Breast epithelium (tissue), 4 donors: ENCODE measurements at regions not wholly inside any gene's neighbourhood (a gene's known extent, or its start where the extent isn't known, plus 50 kb on each side); places are given as distances from the start of the nearest gene placed in this dataset.

Experiments used
- DNase-seq, 2 donors: peaks; one replicate each; pipeline ENCODE4 v3.0.0-alpha.2; 2019; ENCODE audit warnings: low spot score in 2 of 2
- H3K27ac ChIP-seq, 2 donors: fragments of 200-600 bp; sonication (generic) in 1 of 2; one replicate each; pipeline ENCODE4 v1.5.1; 2016 to 2019; ENCODE audit warnings: mild to moderate bottlenecking in 1 of 2
- H3K27me3 ChIP-seq, 2 donors: fragments of 200-600 bp; sonication (generic) in 1 of 2; one replicate each; pipeline versions ENCODE4 v1.5.1 to v1.6.0; 2017 to 2019; ENCODE audit warnings: control low read depth in 1 of 2, mild to moderate bottlenecking in 1 of 2
- H3K36me3 ChIP-seq: fragments of 200-600 bp; one replicate; pipeline ENCODE4 v1.5.1; 2019
- H3K4me1 ChIP-seq, 2 donors: fragments of 200-600 bp; sonication (generic); one replicate each; pipeline ENCODE4 v1.5.1; 2016 to 2019; ENCODE audit warnings: control low read depth in 1 of 2
- H3K4me3 ChIP-seq, 3 donors: fragments of 200-600 bp; sonication (generic); 1 replicate in 2 of 3; 2 replicates in 1 of 3; pipeline ENCODE4 v1.5.1; 2016 to 2019; ENCODE audit warnings: mild to moderate bottlenecking in 3 of 3, moderate library complexity in 2 of 3
- H3K9me3 ChIP-seq, 2 donors: fragments of 200-600 bp; sonication (generic) in 1 of 2; one replicate each; pipeline ENCODE4 v1.5.1; 2016 to 2019; ENCODE audit warnings: control low read depth in 1 of 2
- CTCF ChIP-seq, 3 donors: fragments of 450-650 bp; IDR thresholded peaks; one replicate each; pipeline ENCODE4 v1.5.1; 2016 to 2017; ENCODE audit warnings: antibody characterized with exemption in 3 of 3, mild to moderate bottlenecking in 3 of 3, moderate library complexity in 3 of 3
- POLR2A ChIP-seq: fragments of 450-650 bp; IDR thresholded peaks from one replicate; pipeline ENCODE4 v1.6.1; 2016; ENCODE audit warnings: antibody characterized with exemption, mild to moderate bottlenecking, moderate library complexity
- POLR2AphosphoS5 ChIP-seq, 3 donors: sonication (generic); formaldehyde crosslinking; IDR thresholded peaks; one replicate each; pipeline ENCODE4 v1.6.1; 2017; ENCODE audit warnings: antibody characterized with exemption in 3 of 3
- intact Hi-C: fragments of 100-400 bp; cut with DNase I; formaldehyde crosslinking; loops from one replicate; pipeline ENCODE4 v1.15.1; 2023; ENCODE audit warnings: low total_unique reads

DNA sequence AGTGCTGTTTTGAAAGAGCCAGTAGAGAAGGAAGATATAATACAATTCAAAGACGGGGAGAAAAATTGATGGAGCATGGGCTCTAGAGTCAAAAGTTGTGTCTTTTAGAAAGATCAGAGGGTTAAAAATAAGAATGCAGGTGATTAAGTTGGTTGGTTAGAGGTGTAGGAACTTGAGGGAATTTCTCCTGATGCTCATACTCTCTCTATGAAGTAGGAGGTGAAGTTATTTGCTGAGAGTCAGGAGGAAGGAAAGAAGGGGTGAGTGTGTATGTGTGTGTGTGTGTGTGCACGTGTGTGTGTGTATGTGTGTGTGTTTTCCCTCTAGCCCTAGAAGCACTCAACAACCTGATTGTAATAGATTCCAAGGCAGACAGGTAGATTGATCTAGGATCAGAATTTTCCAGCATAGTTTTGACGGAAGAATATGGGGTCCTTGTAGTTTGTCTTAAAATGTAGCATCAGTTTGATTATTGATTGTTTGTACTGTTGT lies 88.3 kb upstream of the MACF1 start:
- DNase-seq: no peak
- H3K9me3 ChIP-seq: no peaks in the 10 kb centered on the region
- TF ChIP-seq POLR2AphosphoS5 (IDR thresholded peaks at IDR 0.05): no peak
- TF ChIP-seq POLR2A: no peak
- TF ChIP-seq CTCF (IDR thresholded peaks at IDR 0.05): no peak
- no peaks in the 10 kb centered on the region for H3K27me3 ChIP-seq
- intact Hi-C loops: no loop called here
- H3K36me3 ChIP-seq: no peaks in the 10 kb centered on the region
- peaks cover 0 to 25% of the 10 kb centered on the region in 2 donors for H3K4me1 ChIP-seq
- H3K27ac ChIP-seq: peak overlapping the region in 1 of 2 donors; percentile 19
- no peak overlapping the region for H3K4me3 ChIP-seq

- Histone ChIP-seq H3K4me3 (no peak overlapping the region), H3K27ac (peak overlapping the region; percentile 1 to 29), H3K27me3 (no peaks in the 10 kb centered on the region), H3K9me3 (no peaks in the 10 kb centered on the region), H3K36me3 (no peaks in the 10 kb centered on the region), H3K4me1 (peaks cover 0 to 25% of the 10 kb centered on the region in 2 donors)
- no peak for TF ChIP-seq POLR2AphosphoS5 (IDR thresholded peaks at IDR 0.05)
- no peak for TF ChIP-seq CTCF (IDR thresholded peaks at IDR 0.05)
- no peak for TF ChIP-seq POLR2A
- intact Hi-C loops: no loop called here
- no peak for DNase-seq
Measured at GRCh38 chr1:39116860-39117728, 87.4 kb upstream of the MACF1 start.

GRCh38 chr1:39117899-39118450 lies 86.5 kb upstream of the MACF1 start:
- Histone ChIP-seq H3K27me3 (no peaks in the 10 kb centered on the region), H3K27ac (peak overlapping the region; percentile 1 to 19), H3K4me3 (no peak overlapping the region), H3K4me1 (peaks cover 0 to 24% of the 10 kb centered on the region in 2 donors), H3K9me3 (no peaks in the 10 kb centered on the region), H3K36me3 (no peaks in the 10 kb centered on the region)
- DNase-seq: no peak
- no peak for TF ChIP-seq POLR2A
- no peak for TF ChIP-seq CTCF (IDR thresholded peaks at IDR 0.05)
- TF ChIP-seq POLR2AphosphoS5 (IDR thresholded peaks at IDR 0.05): no peak
- intact Hi-C loops: no loop called here

DNA sequence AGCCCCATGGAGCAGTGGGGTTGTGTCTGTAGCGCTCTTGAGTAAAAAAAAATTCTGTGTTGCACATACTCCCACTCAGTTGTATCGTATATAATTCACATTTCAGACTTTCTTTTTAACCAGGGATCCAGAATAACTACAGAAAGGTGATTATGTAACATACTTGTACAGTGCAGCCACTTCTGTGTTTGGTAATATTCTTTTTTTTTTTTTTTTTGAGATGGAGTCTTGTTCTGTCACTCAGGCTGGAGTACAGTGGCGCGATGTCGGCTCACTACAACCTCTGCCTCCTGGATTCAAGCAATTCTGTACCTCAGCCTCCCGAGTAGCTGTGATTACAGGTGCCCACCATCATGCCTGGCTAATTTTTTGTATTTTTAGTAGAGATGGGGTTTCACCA lies 82.4 kb upstream of the MACF1 start:
- TF ChIP-seq POLR2A (no peak), CTCF (IDR thresholded peaks at IDR 0.05) (no peak), POLR2AphosphoS5 (IDR thresholded peaks at IDR 0.05) (no peak)
- Histone ChIP-seq H3K27me3 (no peaks in the 10 kb centered on the region), H3K36me3 (no peaks in the 10 kb centered on the region), H3K9me3 (no peaks in the 10 kb centered on the region), H3K4me1 (peaks cover 0 to 6% of the 10 kb centered on the region in 2 donors), H3K4me3 (no peak overlapping the region), H3K27ac (no peak overlapping the region)
- intact Hi-C loops: no loop called here
- no peak for DNase-seq

DNA sequence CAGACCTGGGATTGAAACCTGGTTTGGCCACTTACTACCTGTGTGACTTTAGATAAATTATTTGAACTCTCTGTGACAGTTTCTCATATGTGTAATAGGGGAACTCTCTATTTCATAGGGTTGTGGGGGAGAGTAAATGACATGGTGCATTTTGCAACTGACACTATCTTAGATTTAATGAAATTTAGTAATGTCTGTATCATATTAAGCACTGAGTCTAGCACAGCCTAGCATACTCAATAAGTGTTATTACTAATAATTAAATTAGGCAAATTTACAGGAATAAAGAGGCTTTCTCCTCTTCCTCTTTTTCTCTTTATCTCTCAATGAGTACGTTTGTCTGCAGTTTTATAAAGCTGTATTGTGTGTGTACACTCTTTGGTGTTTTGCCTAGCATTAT lies 80.2 kb upstream of the MACF1 start:
- H3K36me3 ChIP-seq: no peaks in the 10 kb centered on the region
- no peak overlapping the region for H3K27ac ChIP-seq
- intact Hi-C loops: no loop called here
- no peaks in the 10 kb centered on the region for H3K27me3 ChIP-seq
- no peak overlapping the region for H3K4me3 ChIP-seq
- H3K9me3 ChIP-seq: no peaks in the 10 kb centered on the region
- TF ChIP-seq CTCF (IDR thresholded peaks at IDR 0.05) (no peak), POLR2A (no peak), POLR2AphosphoS5 (IDR thresholded peaks at IDR 0.05) (no peak)
- peaks cover 8 to 13% of the 10 kb centered on the region in 2 donors for H3K4me1 ChIP-seq
- DNase-seq: no peak
